HG03159 (cell line): ENCODE measurements at regions not wholly inside any gene's neighbourhood (a gene's known extent, or its start where the extent isn't known, plus 50 kb on each side); places are given as distances from the start of the nearest gene placed in this dataset.
"Not testable (repeated sequence)": the region's sequence is repeated elsewhere in the genome, so short reads cannot be mapped to it uniquely, and the experiment has no call there.

ENCODE experiments used
- ATAC-seq: cut with Tn5 transposase; IDR thresholded peaks from one replicate; pipeline ENCODE4 v1.9.1; 2021; ENCODE audit warnings: mild to moderate bottlenecking, moderate library complexity; ENCODE audit not compliant: unreplicated experiment

DNA sequence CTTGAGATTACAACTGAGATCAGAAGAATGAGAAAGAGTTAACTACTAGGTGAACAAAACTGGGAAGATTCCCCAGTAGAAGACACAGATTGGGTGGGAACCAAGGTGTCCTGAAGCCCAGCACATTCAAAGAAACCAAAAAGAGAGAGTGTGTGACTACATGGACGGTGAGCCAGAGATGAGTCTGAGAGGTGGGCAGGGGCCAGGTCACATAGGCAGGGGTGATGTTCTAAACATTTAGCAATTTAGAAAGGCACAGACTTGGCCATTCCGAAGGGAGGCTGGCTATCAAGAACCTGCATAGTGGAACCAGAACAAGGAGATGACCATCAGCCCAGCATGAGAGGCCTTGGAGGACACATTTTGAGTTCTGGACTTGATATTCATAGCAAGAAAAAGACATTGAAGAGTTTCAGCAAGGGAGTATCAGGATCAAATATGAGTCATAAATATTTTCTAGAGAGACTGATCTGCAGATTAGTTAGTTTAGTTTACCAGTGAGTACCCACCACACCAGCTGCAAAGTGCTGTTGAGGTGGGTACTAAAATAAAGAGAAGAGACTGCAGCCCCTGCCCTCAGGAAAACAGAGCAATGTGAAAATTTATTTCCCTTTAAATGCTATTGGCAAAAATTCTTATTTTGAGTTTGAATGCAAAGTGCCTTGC lies 340.5 kb upstream of the PRDM1 start:
- no peak for ATAC-seq

DNA sequence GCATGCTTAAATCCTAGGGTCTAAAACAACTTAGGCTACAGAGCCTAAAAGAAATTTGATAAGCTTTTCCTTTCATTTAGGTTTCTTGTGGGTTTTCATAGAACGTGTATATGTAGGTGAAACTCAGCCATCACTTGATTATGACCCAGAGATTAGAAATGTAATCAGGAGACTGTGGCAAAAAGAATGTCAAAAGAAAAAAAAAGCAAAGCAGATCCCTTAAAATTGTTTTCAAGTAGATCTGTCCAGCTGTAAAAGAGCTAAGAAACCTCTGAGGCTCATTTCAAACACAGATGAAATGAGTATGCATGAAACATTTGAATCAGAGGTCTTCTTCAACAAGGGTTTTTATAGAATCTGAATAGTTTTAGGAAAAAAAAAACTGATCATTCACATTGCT lies 341.3 kb upstream of the PRDM1 start:
- no peak for ATAC-seq

DNA sequence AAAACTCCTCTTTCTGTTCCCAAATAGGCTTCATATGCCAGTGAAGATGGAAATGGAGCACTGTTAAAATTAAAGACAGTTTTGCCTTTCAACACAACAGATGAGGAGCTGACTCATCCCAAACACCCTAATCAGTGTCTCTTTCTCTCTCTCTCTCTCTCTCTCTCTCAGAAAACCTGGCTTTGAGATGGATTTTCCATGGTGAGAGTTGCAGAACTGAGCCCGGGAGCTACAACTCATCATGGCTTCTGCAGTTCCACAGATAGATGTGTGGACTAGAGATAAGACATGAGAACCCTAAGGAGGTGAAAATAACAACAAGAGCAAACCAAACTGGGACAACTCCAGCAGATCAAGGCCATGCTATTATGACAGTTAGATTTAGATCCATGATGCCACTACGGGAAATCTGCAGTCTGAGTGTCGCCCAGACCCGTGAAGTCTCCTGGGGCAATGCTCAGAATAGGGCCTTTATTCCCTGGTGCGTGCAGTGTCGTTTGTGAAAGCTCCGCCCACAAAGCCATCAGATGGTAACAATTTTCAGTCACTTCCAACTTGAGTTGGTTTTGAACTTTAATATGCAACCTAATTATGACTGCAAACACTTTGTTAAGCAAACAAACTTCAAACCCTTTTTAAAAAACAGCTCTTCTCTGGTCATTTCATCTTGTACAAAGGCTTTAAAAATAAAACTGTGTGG lies 338.2 kb upstream of the PREP start:
- ATAC-seq, result no peak

DNA sequence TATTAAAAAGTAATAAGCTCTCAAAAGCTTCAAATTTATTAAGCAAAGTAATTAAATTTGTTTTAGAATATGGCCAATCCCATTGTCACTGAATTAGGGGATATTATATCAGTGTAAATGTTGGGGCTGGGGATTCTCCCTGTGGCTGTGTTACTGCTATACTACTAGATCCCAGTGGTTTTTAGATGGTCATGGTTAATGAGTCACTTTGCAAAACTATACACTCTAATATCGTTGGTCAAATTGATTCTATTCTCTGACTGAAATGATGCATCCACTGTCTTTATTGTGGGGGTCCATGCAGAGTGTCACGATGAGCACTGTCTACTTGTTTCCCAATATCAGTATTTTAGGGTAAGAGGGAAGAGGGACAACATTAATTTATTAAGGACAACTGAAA lies 336.9 kb upstream of the PREP start:
- ATAC-seq, result no peak

DNA sequence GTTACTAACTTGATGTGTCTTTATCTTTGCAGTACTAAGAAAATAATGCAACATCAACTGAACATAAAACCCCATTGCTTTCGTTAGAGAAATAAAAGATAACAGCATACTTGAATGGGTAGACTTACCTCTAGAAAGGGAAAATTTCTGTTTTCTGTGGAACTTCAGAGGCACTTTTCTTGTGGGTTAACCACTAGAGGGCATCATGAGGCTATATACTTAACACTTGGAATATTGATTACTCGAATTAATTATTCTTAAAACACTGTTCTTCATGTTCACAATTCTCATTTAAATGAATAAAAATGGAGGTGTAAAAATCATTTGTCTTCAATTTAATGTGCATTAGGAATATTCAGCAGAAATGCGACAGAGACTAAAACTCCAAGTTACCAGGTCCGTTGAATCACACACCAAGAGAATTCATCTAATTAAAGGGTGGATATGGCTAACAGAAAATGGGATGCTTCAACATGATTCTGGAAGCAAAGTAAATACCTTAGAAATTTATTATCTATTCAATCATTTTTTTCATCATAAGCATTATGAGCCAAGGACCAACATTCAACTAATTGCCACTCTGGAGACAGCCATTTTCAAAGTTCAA lies 330.8 kb upstream of the PREP start:
- ATAC-seq, result no peak

DNA sequence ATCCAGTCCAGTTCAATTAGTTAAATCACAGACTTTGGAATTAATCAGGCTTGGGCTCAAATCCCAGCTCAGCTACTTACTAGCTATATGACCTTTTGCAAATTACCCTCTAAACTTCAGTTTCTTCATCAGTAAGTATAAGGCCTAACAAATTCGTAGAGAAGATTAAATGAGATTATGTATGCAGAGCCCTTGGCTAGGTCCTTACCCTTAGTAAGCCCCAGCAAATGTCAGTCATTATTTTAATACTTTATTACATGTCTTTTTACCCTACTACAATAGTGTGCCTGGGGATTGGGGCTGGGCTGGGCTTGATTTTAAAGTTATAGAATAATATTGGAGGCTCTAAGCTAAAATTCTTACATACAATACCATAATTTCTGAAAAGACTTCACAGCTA lies 326.1 kb upstream of the PREP start:
- ATAC-seq, result no peak

DNA sequence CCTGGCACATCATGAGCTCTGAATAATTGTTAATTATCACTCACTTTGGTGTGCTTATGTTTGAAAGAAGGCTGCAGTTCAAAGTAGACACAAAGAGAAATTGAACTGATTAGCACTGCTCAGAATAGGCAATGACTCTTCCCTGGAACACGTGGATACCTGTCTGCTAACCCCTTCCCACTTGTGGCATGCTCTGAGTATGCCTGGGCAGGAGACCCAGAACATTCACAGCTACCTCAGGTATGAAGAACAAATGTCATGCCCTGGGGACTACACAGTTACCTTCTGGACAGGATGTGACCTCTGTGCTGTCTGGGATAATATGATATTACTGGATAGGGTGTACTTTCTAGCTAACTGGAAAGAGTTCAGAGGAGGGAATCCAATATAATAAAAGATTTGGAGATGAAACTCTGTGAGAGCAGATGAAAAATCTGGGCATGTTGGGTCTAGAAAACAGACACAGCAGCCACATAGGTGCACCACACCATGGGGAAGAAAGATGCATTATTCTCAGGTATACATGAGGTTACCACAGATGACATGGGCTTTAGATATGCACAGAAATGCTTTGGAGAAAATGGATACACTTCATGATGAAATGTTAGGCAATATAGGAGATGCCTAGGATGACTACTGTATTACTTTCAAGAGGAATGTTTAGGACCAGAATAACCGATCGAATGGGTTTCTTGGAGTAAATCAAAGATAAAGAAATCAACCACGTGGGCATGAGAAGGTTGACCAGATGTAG lies 324.2 kb upstream of the PREP start:
- ATAC-seq, result no peak

DNA sequence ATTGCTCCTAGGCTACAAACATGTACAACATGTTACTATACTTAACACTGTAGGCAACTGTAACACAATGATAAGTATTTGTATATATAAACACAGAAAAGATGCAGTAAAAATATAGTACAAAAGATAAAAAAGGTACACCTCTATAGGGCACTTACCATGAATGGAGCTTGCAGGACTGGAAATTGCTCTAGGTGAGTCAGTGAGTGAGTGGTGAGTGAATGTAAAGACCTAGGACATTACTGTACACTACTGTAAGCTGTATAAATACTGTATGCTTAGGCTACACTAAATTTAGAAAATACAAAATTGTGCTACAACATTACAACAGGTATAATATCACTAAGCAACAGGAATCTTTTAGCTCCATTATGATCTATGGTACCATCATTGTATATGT lies 312.0 kb upstream of the PREP start:
- ATAC-seq, result no peak

DNA sequence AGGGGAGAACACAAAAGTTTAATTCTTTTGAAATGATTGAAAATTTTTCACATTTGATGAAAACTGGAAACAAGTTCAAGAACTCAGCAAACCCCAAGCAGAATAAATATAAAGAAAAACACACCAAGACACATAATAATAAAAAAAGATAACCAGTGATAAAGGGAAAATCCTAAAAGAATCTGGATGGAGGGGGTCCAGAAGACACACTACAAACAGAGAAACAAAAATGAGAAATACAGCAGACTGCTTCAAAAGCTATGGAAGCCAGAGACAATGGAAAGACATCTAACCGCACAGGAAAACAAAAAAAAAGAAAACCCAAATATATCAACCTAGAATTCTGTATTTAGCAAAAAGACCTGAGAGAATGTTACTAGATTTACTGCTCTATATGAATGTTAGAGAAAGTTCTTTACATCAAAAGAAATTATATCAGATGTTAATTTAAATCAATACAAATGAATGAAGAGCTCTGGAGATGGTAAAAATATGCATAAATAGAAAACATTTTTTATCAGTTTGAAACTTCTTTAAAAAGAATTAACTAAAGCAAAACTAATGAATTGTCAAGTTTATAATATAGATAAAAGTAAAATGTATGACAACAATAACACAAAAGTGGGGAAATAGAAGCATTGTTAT lies 310.7 kb upstream of the PREP start:
- no peak for ATAC-seq

DNA sequence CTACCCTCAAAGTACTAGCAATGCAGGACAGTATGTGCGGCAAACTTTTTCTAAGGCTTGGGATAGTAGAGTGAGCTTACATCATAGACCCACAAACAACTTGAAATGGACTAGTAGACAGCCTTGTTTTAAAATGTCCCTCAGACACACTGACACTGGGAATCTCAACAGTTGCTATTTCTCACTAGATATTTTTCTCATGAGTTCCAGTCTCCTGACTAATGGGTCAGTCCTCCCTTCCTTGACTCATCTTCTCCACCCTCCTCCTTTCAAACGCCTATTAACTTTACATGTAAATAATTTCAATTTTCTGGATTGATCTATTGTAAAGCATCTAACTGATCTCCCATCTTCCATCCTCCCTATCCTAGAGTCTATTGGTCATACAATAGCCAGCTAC lies 308.3 kb upstream of the PREP start:
- no peak for ATAC-seq

DNA sequence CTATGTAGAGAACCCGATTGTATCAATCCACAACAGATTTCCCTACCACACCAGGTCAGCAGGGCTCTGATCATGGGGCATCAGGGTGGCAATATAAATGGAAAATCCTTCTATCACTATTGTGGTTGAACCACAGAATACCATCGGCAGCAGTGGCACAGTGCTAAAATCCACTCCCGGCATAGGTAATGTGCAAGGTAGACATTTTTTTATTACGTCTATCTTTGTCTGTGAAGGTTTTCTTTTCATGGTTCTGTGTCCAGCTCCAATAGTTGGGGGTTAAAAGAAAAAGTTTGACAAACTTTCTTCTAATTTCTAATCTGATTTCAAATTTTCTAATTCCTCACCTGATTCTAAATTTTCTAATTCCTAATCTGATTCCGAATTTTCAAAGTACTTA lies 302.7 kb upstream of the PREP start:
- no peak for ATAC-seq

DNA sequence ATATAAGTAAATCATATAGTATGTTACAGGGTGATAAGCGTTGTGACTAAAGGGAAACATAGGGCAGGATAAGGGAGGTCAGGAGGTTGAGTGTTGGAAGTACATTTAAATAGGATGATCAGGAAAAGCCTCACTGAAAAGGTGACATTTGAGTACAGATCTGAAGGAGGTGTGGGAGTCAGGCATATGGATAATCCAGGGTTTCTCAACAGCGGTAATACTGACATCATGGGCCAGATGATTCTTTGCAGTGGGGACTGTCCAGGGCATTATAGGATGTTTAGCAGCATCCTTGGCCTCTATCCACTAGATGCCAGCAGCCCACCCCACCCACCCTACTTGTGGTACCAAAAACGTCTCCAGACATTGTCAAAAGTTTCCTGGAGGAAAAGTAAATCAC lies 292.6 kb upstream of the PREP start:
- no peak for ATAC-seq

DNA sequence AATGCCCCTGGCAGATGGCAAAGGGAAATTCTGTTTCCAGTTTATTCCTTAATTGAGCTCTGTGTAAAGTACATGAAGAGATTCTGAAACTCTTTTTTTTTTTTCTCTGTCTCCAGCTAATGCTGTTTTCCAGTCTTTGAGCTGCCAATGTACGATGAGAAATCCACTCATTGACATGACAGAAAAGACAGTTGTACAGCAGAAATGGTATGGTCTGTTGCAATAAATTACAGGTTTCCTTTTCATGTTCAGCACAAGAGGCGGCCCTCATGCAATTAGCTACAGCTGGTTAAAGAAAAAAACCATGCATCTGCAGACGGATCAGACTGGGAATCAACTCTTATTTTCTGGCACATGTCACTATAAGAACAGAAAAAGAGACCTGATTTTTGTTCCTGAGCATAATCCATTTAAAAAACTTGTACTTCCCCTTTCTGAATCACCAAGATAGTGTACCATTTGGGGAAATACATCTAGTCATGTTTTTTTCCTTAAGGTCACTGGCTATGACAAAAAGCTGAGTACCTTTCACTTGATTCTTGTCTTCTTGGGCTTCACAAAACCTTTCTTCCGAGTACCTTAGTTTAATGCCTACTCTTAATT lies 289.8 kb upstream of the PREP start:
- no peak for ATAC-seq

DNA sequence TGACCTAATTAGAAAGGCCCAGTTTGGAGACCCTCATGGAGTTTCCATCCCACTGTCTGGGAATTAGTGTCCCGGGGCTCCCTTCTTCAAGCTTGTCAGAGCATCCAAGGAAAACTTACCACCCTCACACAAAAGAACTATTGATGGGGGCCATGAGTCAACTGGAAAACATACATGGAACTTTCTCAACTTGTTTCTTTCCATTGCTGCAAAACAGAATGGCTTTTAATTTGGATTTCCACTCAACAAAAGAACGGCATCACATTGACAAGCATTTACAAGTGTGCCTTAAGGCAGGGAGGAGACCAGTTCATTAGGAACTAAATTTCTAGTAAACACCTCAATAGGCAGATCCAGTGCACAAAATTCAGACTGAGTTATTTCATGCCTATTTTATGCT lies 289.1 kb upstream of the PREP start:
- ATAC-seq, result no peak

DNA sequence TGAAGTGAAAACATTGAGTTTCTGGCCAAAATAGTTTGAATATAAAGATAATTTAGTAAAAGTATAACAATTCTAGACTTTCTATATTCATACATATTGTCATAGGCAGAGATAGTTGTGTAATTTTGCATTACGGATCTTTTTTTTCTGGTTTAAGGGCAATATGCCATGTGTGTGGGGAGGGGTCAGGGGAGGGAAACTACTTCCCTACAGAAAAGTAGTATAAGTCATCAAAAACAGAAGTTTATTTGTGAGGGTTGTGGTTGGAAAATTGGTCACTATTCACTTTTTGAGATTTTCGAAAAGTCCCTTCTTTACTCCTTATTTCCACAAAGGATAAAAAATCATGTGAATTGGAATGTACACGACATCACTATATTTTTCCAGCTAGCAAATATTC lies 288.2 kb upstream of the PREP start:
- no peak for ATAC-seq

DNA sequence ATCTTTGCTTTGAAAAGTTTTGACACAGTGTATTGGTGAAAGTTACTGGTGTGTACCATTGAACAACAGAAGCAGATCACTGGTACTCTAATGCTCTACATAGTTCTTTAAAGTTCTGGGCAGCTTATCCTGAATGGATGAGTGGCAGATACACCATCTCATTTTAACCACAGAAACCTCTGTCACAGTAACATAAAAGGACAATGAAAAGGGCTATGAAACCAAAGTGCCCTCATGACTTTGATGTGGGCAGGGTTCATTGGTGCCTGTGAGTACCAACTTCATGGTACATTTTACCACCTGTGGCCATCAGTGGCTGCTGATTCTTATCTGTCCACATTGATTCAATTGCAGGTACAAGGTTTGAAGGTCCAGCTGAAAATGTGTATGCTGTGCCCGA lies 285.7 kb upstream of the PREP start:
- ATAC-seq, result no peak

DNA sequence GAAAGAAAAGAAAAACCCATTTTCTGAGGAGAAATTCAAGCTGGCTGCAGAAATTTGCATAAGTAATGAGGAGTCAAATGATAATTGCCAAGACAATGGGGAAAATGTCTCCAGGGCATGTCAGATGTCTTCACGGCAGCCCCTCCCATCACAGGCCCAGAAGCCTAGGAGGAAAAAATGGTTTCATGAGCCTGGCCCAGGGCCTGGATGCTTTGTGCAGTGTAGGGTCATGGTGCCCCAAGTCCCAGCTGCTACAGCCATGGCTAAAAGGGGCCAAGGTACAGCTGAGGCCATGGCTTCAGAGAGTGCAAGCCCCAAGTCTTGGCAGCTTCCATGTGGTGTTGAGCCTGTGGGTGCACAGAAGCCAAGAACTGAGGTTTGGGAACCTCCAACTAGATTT lies 283.9 kb upstream of the PREP start:
- ATAC-seq, result not testable (repeated sequence)

DNA sequence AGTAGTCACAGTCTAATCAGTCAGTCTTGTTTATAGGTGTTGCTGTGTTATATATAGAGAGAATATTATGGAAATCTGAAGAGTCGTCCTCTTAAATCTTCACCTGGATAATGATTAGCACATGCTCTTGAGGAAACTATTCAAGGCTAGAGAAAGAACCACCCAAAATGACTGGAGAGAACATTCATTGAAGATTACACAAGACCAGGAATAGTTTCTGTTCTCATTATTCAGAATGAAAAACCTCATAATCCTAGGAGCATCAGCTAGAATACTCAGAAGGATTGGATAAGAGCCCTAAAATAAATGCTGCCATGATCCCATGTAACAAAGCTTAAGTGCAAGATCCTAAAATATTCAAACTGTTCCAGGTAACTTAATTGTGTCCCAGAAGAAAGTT lies 278.2 kb upstream of the PREP start:
- no peak for ATAC-seq

DNA sequence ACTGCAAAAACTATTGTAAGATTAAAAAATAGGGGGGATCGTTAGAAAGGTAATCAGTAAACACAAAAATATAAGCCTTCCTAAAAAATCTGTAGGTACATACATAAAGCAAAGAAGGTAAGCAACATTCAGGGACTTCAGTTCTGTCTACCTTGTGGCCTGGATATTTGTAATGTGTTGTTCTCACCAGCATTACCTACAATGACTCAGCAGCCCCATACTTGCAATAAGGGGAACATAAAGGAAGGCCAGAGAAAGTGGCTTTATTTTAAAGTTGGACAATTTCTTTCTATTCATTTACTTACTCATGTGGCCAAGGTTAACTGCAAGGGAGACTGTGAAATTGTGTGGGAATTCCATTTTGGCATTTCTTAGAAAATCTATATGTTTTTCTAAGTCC lies 277.2 kb upstream of the PREP start:
- no peak for ATAC-seq

DNA sequence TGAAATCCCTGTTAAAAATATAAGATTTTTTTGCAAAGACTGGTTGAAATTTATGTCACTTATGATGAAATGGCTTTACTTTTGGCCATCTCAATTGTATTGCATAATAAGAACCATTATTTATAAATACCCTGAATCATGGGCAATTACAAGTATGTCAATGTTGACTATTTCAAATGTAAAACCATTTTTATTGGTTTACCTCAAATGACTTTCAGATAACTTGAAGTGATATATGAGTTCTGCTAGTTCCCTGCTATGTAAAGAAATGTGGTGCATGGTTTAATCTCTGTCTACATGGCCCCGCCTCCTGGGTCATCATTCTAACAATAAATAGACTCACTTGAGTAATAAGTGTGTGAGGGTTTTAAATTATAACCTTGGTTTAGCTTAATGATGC lies 275.6 kb upstream of the PREP start:
- no peak for ATAC-seq
